ENCODE measurements at regions not wholly inside any gene's neighbourhood (a gene's known extent, or its start where the extent isn't known, plus 50 kb on each side); places are given as distances from the start of the nearest gene placed in this dataset.
A peak's percentile ranks its signal among the peaks of the same experiment; 100 is the strongest.

- no peak for DNase-seq
Measured at GRCh38 chr16:72256398-72257066, 84.6 kb upstream of the PMFBP1 start.

- DNase-seq: no peak
Measured at GRCh38 chr16:72255786-72256185, 83.8 kb upstream of the PMFBP1 start.

- DNase-seq: no peak
Measured at GRCh38 chr16:72247821-72248253, 75.9 kb upstream of the PMFBP1 start.

GRCh38 chr16:72246423-72246822 lies 74.5 kb upstream of the PMFBP1 start:
- DNase-seq: no peak

GRCh38 chr16:72244853-72245252 lies 72.9 kb upstream of the PMFBP1 start:
- peak; percentile 40 for DNase-seq

- peak; percentile 26 for DNase-seq
Measured at GRCh38 chr16:72243621-72244020, 71.7 kb upstream of the PMFBP1 start.

- no peak for DNase-seq
Measured at GRCh38 chr16:72242757-72243156, 70.8 kb upstream of the PMFBP1 start.

GRCh38 chr16:72241930-72242329 lies 70.0 kb upstream of the PMFBP1 start:
- peak; percentile 57 for DNase-seq

- no peak for DNase-seq
Measured at GRCh38 chr16:72241008-72241407, 69.1 kb upstream of the PMFBP1 start.

GRCh38 chr16:72240466-72240865 lies 68.5 kb upstream of the PMFBP1 start:
- no peak for DNase-seq

GRCh38 chr16:72236866-72237265 lies 64.9 kb upstream of the PMFBP1 start:
- no peak for DNase-seq

GRCh38 chr16:72234387-72234786 lies 62.4 kb upstream of the PMFBP1 start:
- DNase-seq: no peak

- DNase-seq: no peak
Measured at GRCh38 chr16:72228014-72228413, 56.1 kb upstream of the PMFBP1 start.

GRCh38 chr16:72226136-72226535 lies 54.2 kb upstream of the PMFBP1 start:
- DNase-seq: no peak

GRCh38 chr16:72224260-72224768 lies 52.4 kb upstream of the PMFBP1 start:
- DNase-seq: no peak

GRCh38 chr16:72222503-72222902 lies 50.5 kb upstream of the PMFBP1 start:
- no peak for DNase-seq
